Lower leg skin (tissue), 4 donors: ENCODE measurements at regions not wholly inside any gene's neighbourhood (a gene's known extent, or its start where the extent isn't known, plus 50 kb on each side); places are given as distances from the start of the nearest gene placed in this dataset.
"Not testable (repeated sequence)": the region's sequence is repeated elsewhere in the genome, so short reads cannot be mapped to it uniquely, and the experiment has no call there.

ENCODE experiments used
- DNase-seq, 2 donors: peaks; one replicate each; pipeline ENCODE4 v3.0.0-alpha.2; 2019; ENCODE audit warnings: low spot score in 2 of 2
- H3K4me3 ChIP-seq: fragments of 200-600 bp; sonication (generic); 2 replicates; pipeline ENCODE4 v1.5.1; 2017; ENCODE audit warnings: mild to moderate bottlenecking, low read depth; ENCODE audit not compliant: poor library complexity, severe bottlenecking
- POLR2A ChIP-seq, 2 donors: fragments of 450-650 bp; IDR thresholded peaks; one replicate each; pipeline ENCODE4 v1.6.1; 2016 to 2017; ENCODE audit warnings: antibody characterized with exemption in 2 of 2, mild to moderate bottlenecking in 1 of 2, moderate library complexity in 1 of 2
- WGBS, 2 donors: methylation state at CpG; one replicate each; pipeline ENCODE4 v1.1.5; 2018; 5-methylcytosine and 5-hydroxymethylcytosine counted together
- intact Hi-C: fragments of 100-400 bp; cut with DNase I; formaldehyde crosslinking; loops from one replicate; pipeline ENCODE4 v1.15.0; 2023; ENCODE audit warnings: low total_unique reads
- TF ChIP-seq, protein P1 (sequence below), 3 donors: fragments of 450-650 bp; IDR thresholded peaks; one replicate each; pipeline ENCODE4 v1.5.1; 2016; ENCODE audit warnings: antibody characterized with exemption in 3 of 3, mild to moderate bottlenecking in 3 of 3, moderate library complexity in 2 of 3

GRCh38 chr20:54794874-54795273, 319.5 kb downstream of the DOK5 start:
- no peak for TF ChIP-seq POLR2A (IDR thresholded peaks at IDR 0.05)
- TF ChIP-seq, protein P1, sequence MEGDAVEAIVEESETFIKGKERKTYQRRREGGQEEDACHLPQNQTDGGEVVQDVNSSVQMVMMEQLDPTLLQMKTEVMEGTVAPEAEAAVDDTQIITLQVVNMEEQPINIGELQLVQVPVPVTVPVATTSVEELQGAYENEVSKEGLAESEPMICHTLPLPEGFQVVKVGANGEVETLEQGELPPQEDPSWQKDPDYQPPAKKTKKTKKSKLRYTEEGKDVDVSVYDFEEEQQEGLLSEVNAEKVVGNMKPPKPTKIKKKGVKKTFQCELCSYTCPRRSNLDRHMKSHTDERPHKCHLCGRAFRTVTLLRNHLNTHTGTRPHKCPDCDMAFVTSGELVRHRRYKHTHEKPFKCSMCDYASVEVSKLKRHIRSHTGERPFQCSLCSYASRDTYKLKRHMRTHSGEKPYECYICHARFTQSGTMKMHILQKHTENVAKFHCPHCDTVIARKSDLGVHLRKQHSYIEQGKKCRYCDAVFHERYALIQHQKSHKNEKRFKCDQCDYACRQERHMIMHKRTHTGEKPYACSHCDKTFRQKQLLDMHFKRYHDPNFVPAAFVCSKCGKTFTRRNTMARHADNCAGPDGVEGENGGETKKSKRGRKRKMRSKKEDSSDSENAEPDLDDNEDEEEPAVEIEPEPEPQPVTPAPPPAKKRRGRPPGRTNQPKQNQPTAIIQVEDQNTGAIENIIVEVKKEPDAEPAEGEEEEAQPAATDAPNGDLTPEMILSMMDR (IDR thresholded peaks at IDR 0.05), result no peak

DNA sequence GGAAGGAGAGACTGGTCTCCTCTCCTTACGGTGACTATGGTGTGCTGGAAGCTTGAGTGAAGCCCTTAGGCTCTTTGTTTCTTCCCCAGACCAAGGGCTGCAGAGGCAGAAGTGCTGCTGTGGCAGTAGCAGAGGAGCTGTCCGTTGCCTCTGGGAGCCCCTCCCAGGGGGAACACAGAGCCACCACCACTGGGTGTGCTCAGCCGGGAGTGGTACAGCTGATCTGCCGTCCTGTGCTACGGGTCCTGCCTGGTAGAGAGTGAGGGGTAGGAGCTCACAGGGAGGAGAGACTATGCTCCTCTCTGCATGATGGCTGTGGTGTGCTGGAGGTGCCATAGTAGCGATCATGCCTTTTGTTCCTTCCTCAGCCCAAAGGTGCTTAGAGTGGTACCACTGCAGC, 318.7 kb downstream of the DOK5 start:
- WGBS, 2 donors, result 77 to 79% methylated on average over 4 to 6 of the region's 6 CpGs
- intact Hi-C loops, result no loop called here
- no peak for DNase-seq
- TF ChIP-seq, protein P1 (IDR thresholded peaks at IDR 0.05), result no peak
- no peak for TF ChIP-seq POLR2A (IDR thresholded peaks at IDR 0.05)
- no peak overlapping the region for H3K4me3 ChIP-seq

More at GRCh38 chr20:54794874-54795273, 319.5 kb downstream of the DOK5 start:
- intact Hi-C loops, result no loop called here
- DNase-seq, result no peak
- 93 to 94% methylated on average over 13 of the region's 13 CpGs for WGBS, 2 donors
- no peak overlapping the region for H3K4me3 ChIP-seq

GRCh38 chr20:54793291-54793992, 318.0 kb downstream of the DOK5 start:
- TF ChIP-seq, protein P1 (IDR thresholded peaks at IDR 0.05), result no peak
- no peak for TF ChIP-seq POLR2A (IDR thresholded peaks at IDR 0.05)
- 84 to 87% methylated on average over 9 of the region's 9 CpGs for WGBS, 2 donors
- H3K4me3 ChIP-seq, result no peak overlapping the region
- intact Hi-C loops, result no loop called here
- DNase-seq, result no peak

DNA sequence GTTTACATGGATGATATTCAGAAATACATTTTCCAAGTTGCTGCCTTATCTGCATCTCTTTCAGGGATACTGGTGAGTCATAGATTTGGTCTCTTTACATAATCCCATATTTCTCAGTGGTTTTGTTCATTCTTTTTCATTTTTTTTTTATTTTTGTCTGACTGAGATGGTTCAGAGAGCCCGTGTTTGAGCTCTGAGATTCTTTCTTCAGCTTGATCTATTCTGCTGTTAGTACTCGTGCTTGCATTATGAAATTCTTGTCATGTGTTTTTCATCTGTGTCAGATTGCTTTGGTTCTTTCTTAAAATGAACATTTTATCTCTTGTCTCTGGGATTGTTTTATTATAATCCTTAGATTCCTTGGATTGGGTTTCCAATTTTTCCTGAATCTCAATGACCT, 317.3 kb downstream of the DOK5 start:
- no peak for DNase-seq
- intact Hi-C loops, result no loop called here
- WGBS, 2 donors, result 42 to 64% methylated on average over 2 of the region's 2 CpGs
- TF ChIP-seq POLR2A (IDR thresholded peaks at IDR 0.05), result no peak
- TF ChIP-seq, protein P1 (IDR thresholded peaks at IDR 0.05), result no peak
- no peak overlapping the region for H3K4me3 ChIP-seq

DNA sequence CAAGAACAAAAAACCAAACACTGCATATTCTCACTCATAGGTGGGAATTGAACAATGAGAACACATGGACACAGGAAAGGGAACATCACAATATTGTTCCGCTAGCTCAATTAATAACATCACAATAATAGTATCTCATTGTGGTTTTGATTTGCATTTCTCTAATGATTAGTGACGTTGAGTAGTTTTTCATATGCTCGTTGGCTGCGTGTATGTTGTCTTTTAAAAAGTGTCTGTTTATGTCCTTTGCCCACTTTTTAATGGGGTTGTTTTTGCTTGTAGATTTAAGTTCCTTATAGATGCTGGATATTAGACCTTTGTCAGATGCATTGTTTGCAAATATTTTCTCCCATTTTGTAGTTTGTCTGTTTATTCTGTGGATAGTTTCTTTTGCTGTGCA, 312.9 kb downstream of the DOK5 start:
- H3K4me3 ChIP-seq, intact Hi-C loops, DNase-seq: not testable (repeated sequence)
- 88 to 97% methylated on average over 4 of the region's 4 CpGs for WGBS, 2 donors

DNA sequence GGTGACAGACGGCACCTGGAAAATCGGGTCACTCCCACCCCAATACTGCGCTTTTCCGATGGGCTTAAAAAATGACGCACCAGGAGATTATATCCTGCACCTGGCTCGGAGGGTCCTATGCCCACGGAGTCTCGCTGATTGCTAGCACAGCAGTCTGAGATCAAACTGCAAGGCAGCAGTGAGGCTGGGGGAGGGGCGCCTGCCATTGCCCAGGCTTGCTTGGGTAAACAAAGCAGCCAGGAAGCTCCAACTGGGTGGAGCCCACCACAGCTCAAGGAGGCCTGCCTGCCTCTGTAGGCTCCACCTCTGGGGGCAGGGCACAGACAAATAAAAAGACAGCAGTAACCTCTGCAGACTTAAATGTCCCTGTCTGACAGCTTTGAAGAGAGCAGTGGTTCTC, 307.4 kb downstream of the DOK5 start:
- DNase-seq, intact Hi-C loops: not testable (repeated sequence)
- WGBS, 2 donors, result 80 to 86% methylated on average over 9 of the region's 9 CpGs

DNA sequence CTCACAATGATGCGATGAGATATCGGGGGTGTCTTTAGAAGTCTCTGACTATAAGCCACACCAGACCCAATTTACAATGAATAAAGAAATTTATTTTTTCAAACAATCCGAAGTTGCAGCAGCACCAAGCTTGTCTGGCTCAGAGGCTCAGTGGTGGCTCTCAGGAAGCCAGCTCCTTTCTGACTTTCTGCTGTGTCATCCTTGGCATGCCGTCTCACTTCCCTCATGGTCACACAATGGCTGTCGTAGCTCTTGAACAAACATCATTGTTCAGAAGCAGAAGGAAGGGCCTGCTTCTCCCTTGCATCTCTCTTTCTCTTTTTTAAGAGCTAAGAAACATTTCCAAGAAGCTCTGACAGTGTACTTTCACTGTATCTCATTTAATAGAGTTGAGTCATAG, 299.0 kb downstream of the DOK5 start:
- WGBS, 2 donors, result 80 to 84% methylated on average over 5 of the region's 5 CpGs
- no peak for DNase-seq
- intact Hi-C loops, result no loop called here
- H3K4me3 ChIP-seq, result no peak overlapping the region
- TF ChIP-seq, protein P1 (IDR thresholded peaks at IDR 0.05), result no peak

More for the DNA sequence above, 307.4 kb downstream of the DOK5 start:
- not testable (repeated sequence) for H3K4me3 ChIP-seq
